ENCODE measurements at regions not wholly inside any gene's neighbourhood (a gene's known extent, or its start where the extent isn't known, plus 50 kb on each side); places are given as distances from the start of the nearest gene placed in this dataset.

- DNase-seq: no peak
Measured at GRCh38 chr9:92185096-92185495, 69.9 kb upstream of the SPTLC1 start.

GRCh38 chr9:92184041-92184564 is 68.9 kb upstream of the SPTLC1 start:
- no peak for DNase-seq

- DNase-seq: no peak
Measured at GRCh38 chr9:92183449-92183848, 68.2 kb upstream of the SPTLC1 start.

- no peak for DNase-seq
Measured at GRCh38 chr9:92181296-92181695, 66.1 kb upstream of the SPTLC1 start.

- peak in 1 of 2 experiments; percentile 6 for DNase-seq
Measured at GRCh38 chr9:92180669-92181181, 65.5 kb upstream of the SPTLC1 start.

- no peak for DNase-seq
Measured at GRCh38 chr9:92180002-92180400, 64.8 kb upstream of the SPTLC1 start.

GRCh38 chr9:92179286-92180001 is 64.2 kb upstream of the SPTLC1 start:
- no peak for DNase-seq

- no peak for DNase-seq
Measured at GRCh38 chr9:92177591-92177990, 62.4 kb upstream of the SPTLC1 start.

GRCh38 chr9:92176800-92177185 is 61.6 kb upstream of the SPTLC1 start:
- DNase-seq: no peak

GRCh38 chr9:92176068-92176799 is 61.0 kb upstream of the SPTLC1 start:
- DNase-seq: peak in 1 of 2 experiments; percentile 2

GRCh38 chr9:92175441-92175840 is 60.2 kb upstream of the SPTLC1 start:
- DNase-seq: no peak

- DNase-seq: no peak
Measured at GRCh38 chr9:92173318-92173717, 58.1 kb upstream of the SPTLC1 start.

- DNase-seq: peak in 1 of 2 experiments; percentile 23
Measured at GRCh38 chr9:92171822-92172221, 56.6 kb upstream of the SPTLC1 start.

GRCh38 chr9:92171281-92171680 is 56.1 kb upstream of the SPTLC1 start:
- DNase-seq: no peak

GRCh38 chr9:92170848-92171247 is 55.6 kb upstream of the SPTLC1 start:
- no peak for DNase-seq

GRCh38 chr9:92165484-92165883 is 50.3 kb upstream of the SPTLC1 start:
- no peak for DNase-seq
